ENCODE measurements at regions not wholly inside any gene's neighbourhood (a gene's known extent, or its start where the extent isn't known, plus 50 kb on each side); places are given as distances from the start of the nearest gene placed in this dataset.

DNA sequence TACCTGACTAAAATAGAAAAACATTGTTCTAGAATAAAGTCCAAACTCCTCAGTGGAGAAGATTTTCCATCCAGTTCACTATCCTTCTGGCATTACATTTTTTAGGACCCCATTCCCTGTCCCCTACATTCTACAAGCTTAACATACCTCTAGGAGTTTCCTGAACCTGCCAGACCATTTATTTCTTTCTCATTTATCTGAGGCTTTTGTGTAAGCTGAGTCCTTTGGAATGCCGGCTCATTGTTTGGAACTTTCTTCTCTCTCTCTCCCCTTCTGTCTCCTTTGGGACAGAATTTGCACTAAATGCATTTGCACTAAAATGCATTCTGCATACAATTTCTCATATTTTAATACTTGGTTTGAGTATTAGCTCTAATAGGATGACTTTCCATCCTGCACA is 393.0 kb upstream of the ANO3 start:
- no peak overlapping the region for H3K9ac ChIP-seq (ENCODE audit: insufficient read depth, low read length)
- no peaks in the 10 kb centered on the region for H3K27me3 ChIP-seq (ENCODE audit: control insufficient read depth, insufficient read depth, low read length)
- no peak overlapping the region for H2AFZ ChIP-seq (ENCODE audit: low read length)
- no peak overlapping the region for H3K4me2 ChIP-seq (ENCODE audit: extremely low read depth, insufficient read depth, low read length)
- no peak for TF ChIP-seq EZH2 (IDR thresholded peaks at IDR 0.05; ENCODE audit: low read length, missing control alignments)
- TF ChIP-seq, protein P1, sequence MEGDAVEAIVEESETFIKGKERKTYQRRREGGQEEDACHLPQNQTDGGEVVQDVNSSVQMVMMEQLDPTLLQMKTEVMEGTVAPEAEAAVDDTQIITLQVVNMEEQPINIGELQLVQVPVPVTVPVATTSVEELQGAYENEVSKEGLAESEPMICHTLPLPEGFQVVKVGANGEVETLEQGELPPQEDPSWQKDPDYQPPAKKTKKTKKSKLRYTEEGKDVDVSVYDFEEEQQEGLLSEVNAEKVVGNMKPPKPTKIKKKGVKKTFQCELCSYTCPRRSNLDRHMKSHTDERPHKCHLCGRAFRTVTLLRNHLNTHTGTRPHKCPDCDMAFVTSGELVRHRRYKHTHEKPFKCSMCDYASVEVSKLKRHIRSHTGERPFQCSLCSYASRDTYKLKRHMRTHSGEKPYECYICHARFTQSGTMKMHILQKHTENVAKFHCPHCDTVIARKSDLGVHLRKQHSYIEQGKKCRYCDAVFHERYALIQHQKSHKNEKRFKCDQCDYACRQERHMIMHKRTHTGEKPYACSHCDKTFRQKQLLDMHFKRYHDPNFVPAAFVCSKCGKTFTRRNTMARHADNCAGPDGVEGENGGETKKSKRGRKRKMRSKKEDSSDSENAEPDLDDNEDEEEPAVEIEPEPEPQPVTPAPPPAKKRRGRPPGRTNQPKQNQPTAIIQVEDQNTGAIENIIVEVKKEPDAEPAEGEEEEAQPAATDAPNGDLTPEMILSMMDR (conservative IDR thresholded peaks at IDR 0.05 in 1 of 2, IDR thresholded peaks at IDR 0.05 in 1 of 2; ENCODE audit: low read depth in 1 of 2, low read length in 2 of 2), result no peak
- no peak overlapping the region for H3K4me3 ChIP-seq (replicated peaks in 1 of 4; ENCODE audit: control extremely low read depth in 1 of 4, insufficient read depth in 1 of 4, low read depth in 3 of 4, low read length in 4 of 4)
- no peaks in the 10 kb centered on the region for H3K36me3 ChIP-seq (ENCODE audit: control insufficient read depth, insufficient read depth, low read length)
- no peaks in the 10 kb centered on the region for H3K9me3 ChIP-seq (ENCODE audit: control insufficient read depth, insufficient read depth, low read depth, low read length)
- no peak overlapping the region for H3K27ac ChIP-seq (ENCODE audit: insufficient read depth, low read length)
- no peaks in the 10 kb centered on the region for H3K4me1 ChIP-seq (ENCODE audit: control insufficient read depth, extremely low read depth, insufficient read depth, low read length)
- H3K79me2 ChIP-seq (ENCODE audit: control insufficient read depth, insufficient read depth, low read length), result no peaks in the 10 kb centered on the region
- H4K20me1 ChIP-seq (ENCODE audit: control insufficient read depth, extremely low read depth, insufficient read depth, low read length), result no peaks in the 10 kb centered on the region
- no peak for DNase-seq (ENCODE audit: low read depth in 2 of 2)

DNA sequence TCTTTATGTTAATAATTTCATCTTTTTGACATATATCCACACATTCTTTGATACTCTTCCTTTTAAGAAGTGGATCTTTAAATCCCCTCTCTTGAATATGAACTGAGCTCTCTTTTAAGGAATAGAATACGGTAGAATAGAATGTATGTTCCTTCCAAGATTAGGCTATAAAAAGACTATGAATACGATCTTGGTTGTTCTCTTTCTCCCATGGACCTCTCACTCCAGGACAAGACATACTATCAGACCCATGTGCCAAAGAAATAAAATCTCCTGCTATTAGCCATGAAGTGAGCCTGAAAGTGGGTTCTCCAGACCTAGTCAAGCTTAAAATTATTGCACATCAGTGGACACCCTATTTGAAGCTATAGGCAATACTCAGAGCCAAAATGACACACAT is 392.2 kb upstream of the ANO3 start:
- Histone ChIP-seq H3K9ac (ENCODE audit: insufficient read depth, low read length) (no peak overlapping the region), H3K4me2 (ENCODE audit: extremely low read depth, insufficient read depth, low read length) (no peak overlapping the region), H3K79me2 (ENCODE audit: control insufficient read depth, insufficient read depth, low read length) (no peaks in the 10 kb centered on the region), H3K9me3 (ENCODE audit: control insufficient read depth, insufficient read depth, low read depth, low read length) (no peaks in the 10 kb centered on the region), H3K27ac (ENCODE audit: insufficient read depth, low read length) (no peak overlapping the region), H2AFZ (ENCODE audit: low read length) (no peak overlapping the region), H3K27me3 (ENCODE audit: control insufficient read depth, insufficient read depth, low read length) (no peaks in the 10 kb centered on the region), H3K4me3 (replicated peaks in 1 of 4; ENCODE audit: control extremely low read depth in 1 of 4, insufficient read depth in 1 of 4, low read depth in 3 of 4, low read length in 4 of 4) (no peak overlapping the region), H3K4me1 (ENCODE audit: control insufficient read depth, extremely low read depth, insufficient read depth, low read length) (no peaks in the 10 kb centered on the region), H4K20me1 (ENCODE audit: control insufficient read depth, extremely low read depth, insufficient read depth, low read length) (no peaks in the 10 kb centered on the region), H3K36me3 (ENCODE audit: control insufficient read depth, insufficient read depth, low read length) (no peaks in the 10 kb centered on the region)
- no peak for DNase-seq (ENCODE audit: low read depth in 2 of 2)
- no peak for TF ChIP-seq EZH2 (IDR thresholded peaks at IDR 0.05; ENCODE audit: low read length, missing control alignments)
- TF ChIP-seq, protein P1 (conservative IDR thresholded peaks at IDR 0.05 in 1 of 2, IDR thresholded peaks at IDR 0.05 in 1 of 2; ENCODE audit: low read depth in 1 of 2, low read length in 2 of 2), result no peak

DNA sequence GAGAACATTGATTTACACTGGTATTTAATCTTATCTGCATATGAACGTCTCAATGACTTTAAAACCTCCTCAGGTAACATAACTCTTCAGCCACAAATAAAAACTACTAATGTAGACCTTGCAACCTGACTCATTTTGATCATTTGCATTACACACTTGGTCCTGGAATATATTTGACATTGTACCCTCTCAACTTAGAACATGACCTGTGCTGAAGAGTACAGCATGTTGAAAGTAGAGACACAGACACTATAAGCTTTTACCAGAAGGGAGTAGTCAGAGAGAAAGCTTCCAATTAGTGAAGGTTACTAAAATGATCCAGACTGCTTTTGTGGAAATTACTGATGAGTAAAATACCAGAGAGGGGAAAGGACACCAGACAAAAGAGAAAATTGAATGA is 390.6 kb upstream of the ANO3 start:
- no peaks in the 10 kb centered on the region for H3K36me3 ChIP-seq (ENCODE audit: control insufficient read depth, insufficient read depth, low read length)
- H3K9me3 ChIP-seq (ENCODE audit: control insufficient read depth, insufficient read depth, low read depth, low read length), result no peaks in the 10 kb centered on the region
- H3K9ac ChIP-seq (ENCODE audit: insufficient read depth, low read length), result no peak overlapping the region
- TF ChIP-seq EZH2 (IDR thresholded peaks at IDR 0.05; ENCODE audit: low read length, missing control alignments), result no peak
- TF ChIP-seq, protein P1 (conservative IDR thresholded peaks at IDR 0.05 in 1 of 2, IDR thresholded peaks at IDR 0.05 in 1 of 2; ENCODE audit: low read depth in 1 of 2, low read length in 2 of 2), result no peak
- no peak overlapping the region for H3K27ac ChIP-seq (ENCODE audit: insufficient read depth, low read length)
- no peak overlapping the region for H3K4me2 ChIP-seq (ENCODE audit: extremely low read depth, insufficient read depth, low read length)
- no peaks in the 10 kb centered on the region for H3K27me3 ChIP-seq (ENCODE audit: control insufficient read depth, insufficient read depth, low read length)
- H3K4me1 ChIP-seq (ENCODE audit: control insufficient read depth, extremely low read depth, insufficient read depth, low read length), result no peaks in the 10 kb centered on the region
- H3K4me3 ChIP-seq (replicated peaks in 1 of 4; ENCODE audit: control extremely low read depth in 1 of 4, insufficient read depth in 1 of 4, low read depth in 3 of 4, low read length in 4 of 4), result no peak overlapping the region
- no peak overlapping the region for H2AFZ ChIP-seq (ENCODE audit: low read length)
- H4K20me1 ChIP-seq (ENCODE audit: control insufficient read depth, extremely low read depth, insufficient read depth, low read length), result no peaks in the 10 kb centered on the region
- no peaks in the 10 kb centered on the region for H3K79me2 ChIP-seq (ENCODE audit: control insufficient read depth, insufficient read depth, low read length)
- no peak for DNase-seq (ENCODE audit: low read depth in 2 of 2)

All from fibroblast of lung (primary cell).